ENCODE measurements at regions not wholly inside any gene's neighbourhood (a gene's known extent, or its start where the extent isn't known, plus 50 kb on each side); places are given as distances from the start of the nearest gene placed in this dataset.

DNA sequence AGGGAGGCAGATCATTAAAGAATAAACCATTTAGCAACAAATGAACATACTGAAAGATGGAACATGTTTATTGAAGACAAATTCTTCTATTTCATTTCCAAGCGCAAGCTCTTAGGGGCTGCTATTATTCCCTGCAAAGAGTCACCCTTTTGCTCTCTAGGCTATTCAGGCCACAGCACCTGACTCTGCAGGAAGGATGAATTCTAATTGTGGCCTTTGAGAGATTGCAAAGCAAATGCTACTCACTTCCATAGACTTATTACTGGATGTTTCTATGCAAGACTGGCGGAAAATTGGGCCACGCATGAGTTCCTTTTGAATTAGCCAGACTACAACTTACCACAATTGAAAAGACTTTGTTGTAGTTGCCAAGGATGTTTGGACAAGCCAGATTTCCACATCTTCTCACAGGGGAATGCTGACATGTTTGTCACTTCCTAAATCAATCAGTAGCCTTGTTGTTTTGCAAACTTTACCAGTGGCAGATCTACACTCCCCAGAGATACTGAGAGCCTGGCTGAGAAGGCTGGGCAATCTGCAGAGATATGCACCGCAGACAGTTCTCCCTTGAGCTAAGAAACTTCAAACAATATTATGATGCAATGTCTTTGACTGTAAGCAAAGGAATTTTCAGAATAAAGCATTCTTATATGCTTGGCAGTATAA lies 334.3 kb upstream of the SYT1 start:
- H3K4me3 ChIP-seq (ENCODE audit: control insufficient read depth, low read depth, low read length) = no peak overlapping the region
- TF ChIP-seq CTCF (conservative IDR thresholded peaks at IDR 0.05; ENCODE audit: control insufficient read depth, insufficient read depth, low read depth, low read length) = no peak

DNA sequence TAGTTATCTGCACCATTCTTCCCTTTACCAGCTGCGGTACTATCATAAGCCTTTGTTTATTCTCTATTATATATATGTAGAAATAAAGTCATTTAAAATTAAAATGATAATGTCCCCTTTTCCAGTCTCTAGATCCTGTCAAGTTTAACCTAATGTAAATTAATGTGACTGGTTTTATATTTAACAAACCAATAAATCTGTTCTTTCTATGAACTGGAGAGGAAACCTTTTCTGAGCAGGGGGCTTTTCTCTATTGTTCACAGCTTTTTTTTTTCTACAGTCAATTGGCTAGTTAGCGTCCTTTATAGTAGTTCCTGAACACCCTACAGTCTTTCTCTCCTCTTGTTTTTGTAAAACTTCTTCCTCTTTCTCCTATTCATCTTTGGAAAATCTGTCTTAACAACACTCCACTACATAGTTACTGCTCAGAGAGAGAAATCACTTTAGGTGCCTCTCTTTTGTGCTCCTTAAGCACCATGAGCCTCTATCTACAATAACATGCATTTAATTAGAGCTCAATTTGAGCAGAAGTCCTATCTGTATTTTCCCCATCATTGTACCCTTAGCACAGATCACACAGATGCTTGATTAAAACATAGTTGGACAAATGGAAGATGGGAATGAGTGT lies 332.6 kb upstream of the SYT1 start:
- no peak for TF ChIP-seq CTCF (conservative IDR thresholded peaks at IDR 0.05; ENCODE audit: control insufficient read depth, insufficient read depth, low read depth, low read length)
- H3K4me3 ChIP-seq (ENCODE audit: control insufficient read depth, low read depth, low read length) = no peak overlapping the region
- no peak for DNase-seq (ENCODE audit: low read depth)

More for the DNA sequence above, 334.3 kb upstream of the SYT1 start:
- DNase-seq (ENCODE audit: low read depth) = peak; percentile 85

DNA sequence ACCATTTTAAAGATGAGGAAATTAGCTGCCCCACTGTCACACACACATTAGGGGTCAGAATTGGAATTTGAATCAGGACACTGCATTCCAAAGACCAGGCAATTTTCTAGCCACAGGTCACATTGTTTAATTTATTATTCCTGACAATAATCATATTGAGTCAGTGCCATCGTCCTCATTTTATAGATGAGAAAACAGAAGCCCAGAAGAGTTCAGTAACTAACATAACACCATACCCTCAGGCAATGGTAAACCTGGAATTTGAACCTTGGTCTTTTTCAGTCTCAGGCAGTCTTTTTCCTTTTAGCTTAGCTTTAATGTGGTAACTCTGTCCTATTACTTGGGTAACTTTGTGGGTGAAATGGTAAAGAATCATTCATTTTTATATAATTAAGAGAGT lies 330.3 kb upstream of the SYT1 start:
- no peak for TF ChIP-seq CTCF (conservative IDR thresholded peaks at IDR 0.05; ENCODE audit: control insufficient read depth, insufficient read depth, low read depth, low read length)
- no peak overlapping the region for H3K4me3 ChIP-seq (ENCODE audit: control insufficient read depth, low read depth, low read length)
- DNase-seq (ENCODE audit: low read depth) = no peak

GRCh38 chr12:78540606-78541336 lies 323.8 kb upstream of the SYT1 start:
- no peak for TF ChIP-seq CTCF (conservative IDR thresholded peaks at IDR 0.05; ENCODE audit: control insufficient read depth, insufficient read depth, low read depth, low read length)
- no peak overlapping the region for H3K4me3 ChIP-seq (ENCODE audit: control insufficient read depth, low read depth, low read length)
- DNase-seq (ENCODE audit: low read depth) = peak; percentile 60

DNA sequence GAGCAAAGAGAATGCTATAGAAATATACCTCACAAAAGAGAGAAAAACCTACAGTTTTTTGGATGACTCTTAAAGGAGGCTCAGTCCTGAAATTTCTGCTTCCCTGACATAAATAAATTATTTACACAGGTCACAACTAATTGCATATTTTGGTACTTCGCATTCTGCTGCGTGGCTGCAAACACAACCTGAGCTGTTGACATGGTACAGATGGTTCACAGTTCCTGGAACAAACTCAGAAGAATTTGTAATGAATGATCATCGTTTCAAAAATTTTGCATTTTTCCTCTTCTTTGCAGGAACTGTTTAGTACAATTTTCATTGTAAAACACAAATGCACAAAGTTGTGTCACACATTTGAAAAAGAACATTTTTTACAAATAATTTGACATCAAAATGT lies 313.7 kb upstream of the SYT1 start:
- no peak overlapping the region for H3K4me3 ChIP-seq (ENCODE audit: control insufficient read depth, low read depth, low read length)
- no peak for TF ChIP-seq CTCF (conservative IDR thresholded peaks at IDR 0.05; ENCODE audit: control insufficient read depth, insufficient read depth, low read depth, low read length)
- DNase-seq (ENCODE audit: low read depth) = no peak

DNA sequence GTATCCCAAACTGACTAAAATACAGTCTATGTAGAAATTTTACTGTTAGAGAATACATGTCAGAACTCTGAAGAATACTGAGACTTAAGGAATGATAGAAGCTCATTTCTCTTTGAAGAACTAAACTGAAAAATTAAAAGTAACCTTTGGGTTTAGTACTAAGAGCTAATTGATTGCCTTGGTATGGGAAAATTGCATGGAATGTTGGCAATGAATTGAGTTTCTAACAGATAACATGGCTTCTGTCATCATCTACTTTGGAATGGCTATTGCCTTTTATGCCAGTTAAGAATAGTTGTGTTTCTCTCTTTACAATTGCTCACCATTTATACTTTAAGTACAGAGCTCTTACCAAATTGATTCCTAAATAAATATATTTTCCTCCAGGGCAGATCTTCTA lies 308.8 kb upstream of the SYT1 start:
- TF ChIP-seq CTCF (conservative IDR thresholded peaks at IDR 0.05; ENCODE audit: control insufficient read depth, insufficient read depth, low read depth, low read length) = no peak
- DNase-seq (ENCODE audit: low read depth) = no peak

More for the DNA sequence above, 308.8 kb upstream of the SYT1 start:
- H3K4me3 ChIP-seq (ENCODE audit: control insufficient read depth, low read depth, low read length) = no peak overlapping the region
